Endothelial cell of umbilical vein (primary cell): ENCODE measurements at regions not wholly inside any gene's neighbourhood (a gene's known extent, or its start where the extent isn't known, plus 50 kb on each side); places are given as distances from the start of the nearest gene placed in this dataset.

Experiments used
- BruUV-seq: library from RNA; stranded (reverse); fragments of 400-500 nt; replicated peaks from 2 replicates; lab custom pipeline; 2021; lab: Mats Ljungman, UMichigan
- CTCF ChIA-PET: fragments of 300-600, 350-600 bp; sonication (Branson Sonifier 250); formaldehyde crosslinking; loops from one replicate; lab custom pipeline; 2021; ENCODE audit warnings: antibody characterized with exemption, inconsistent platforms; lab: Charles Lee
- POLR2A ChIA-PET: fragments of 300-600, 350-600 bp; sonication (Branson Sonifier 250); formaldehyde crosslinking; loops from one replicate; lab custom pipeline; 2021; ENCODE audit warnings: antibody characterized with exemption, inconsistent platforms; lab: Charles Lee
- DNase-seq: peaks from one replicate; pipeline ENCODE4 v3.0.0-alpha.2; 2011; ENCODE audit warnings: low read depth, low spot score
- FAIRE-seq: peaks from 2 replicates; lab custom pipeline; 2011; peaks lifted over from hg19 to GRCh38; lab: Jason Lieb, UNC
- H2AFZ ChIP-seq: 2 replicates; pipeline ENCODE4 v1.6.0; 2012; ENCODE audit warnings: low read depth, low read length, control low read depth, inconsistent platforms
- H3K27ac ChIP-seq: 2 replicates; pipeline ENCODE4 v1.5.1; 2011; ENCODE audit warnings: low read depth, mild to moderate bottlenecking, control low read depth, low read length, moderate library complexity; ENCODE audit not compliant: insufficient read depth
- H3K27me3 ChIP-seq, 2 experiments: 2 replicates each; pipeline versions ENCODE4 v1.6.0 to v1.6.1; 2011; ENCODE audit warnings: low read length in 2 of 2, mixed read lengths in 1 of 2; ENCODE audit not compliant: control insufficient read depth in 2 of 2, insufficient read depth in 2 of 2
- H3K36me3 ChIP-seq, 2 experiments: 2 replicates in 1 of 2; 3 replicates in 1 of 2; pipeline ENCODE4 v1.5.1; 2011; ENCODE audit warnings: low read length in 2 of 2, mild to moderate bottlenecking in 1 of 2, moderate library complexity in 1 of 2; ENCODE audit not compliant: control insufficient read depth in 2 of 2, insufficient read depth in 2 of 2; ENCODE audit errors: extremely low read depth in 1 of 2
- H3K4me1 ChIP-seq: 3 replicates; pipeline ENCODE4 v1.5.1; 2011; ENCODE audit warnings: mild to moderate bottlenecking, low read length; ENCODE audit not compliant: control insufficient read depth, insufficient read depth; ENCODE audit errors: extremely low read depth
- H3K4me2 ChIP-seq: 2 replicates; pipeline ENCODE4 v1.6.1; 2011; ENCODE audit warnings: low read length, control low read depth, mixed read lengths; ENCODE audit not compliant: insufficient read depth
- H3K4me3 ChIP-seq, 3 experiments: fragments of 200-600 bp in 1 of 3; sonication (generic), shearing (Covaris generic) in 1 of 3; replicated peaks in 1 of 3; 2 replicates each; pipeline ENCODE4 v1.5.1; 2011 to 2016; ENCODE audit warnings: control low read depth in 3 of 3, low read length in 3 of 3, mild to moderate bottlenecking in 2 of 3, inconsistent platforms in 1 of 3, low read depth in 1 of 3, moderate library complexity in 1 of 3; ENCODE audit not compliant: insufficient read depth in 1 of 3
- H3K79me2 ChIP-seq: 2 replicates; pipeline ENCODE4 v1.6.0; 2012; ENCODE audit warnings: low read length, inconsistent platforms; ENCODE audit not compliant: control insufficient read depth, insufficient read depth
- H3K9ac ChIP-seq: replicated peaks from 2 replicates; pipeline ENCODE3; 2011; ENCODE audit warnings: low read length, control low read depth; ENCODE audit not compliant: insufficient read depth; ENCODE audit errors: extremely low read depth
- H3K9me1 ChIP-seq: replicated peaks from 3 replicates; pipeline ENCODE4 v1.6.0; 2011; ENCODE audit warnings: mild to moderate bottlenecking, low read length; ENCODE audit not compliant: control insufficient read depth, insufficient read depth; ENCODE audit errors: extremely low read depth
- H3K9me3 ChIP-seq: replicated peaks from 2 replicates; pipeline ENCODE4 v1.5.1; 2012; ENCODE audit warnings: low read length, inconsistent platforms; ENCODE audit not compliant: control insufficient read depth, insufficient read depth
- H4K20me1 ChIP-seq: replicated peaks from 2 replicates; pipeline ENCODE3; 2011; ENCODE audit warnings: mild to moderate bottlenecking, low read length; ENCODE audit not compliant: control insufficient read depth, insufficient read depth; ENCODE audit errors: extremely low read depth
- CTCF ChIP-seq, 2 donors: IDR thresholded peaks; 1 replicate in 1 of 2; 2 replicates in 1 of 2; pipeline ENCODE4 v1.5.1; 2011; ENCODE audit warnings: low read length in 2 of 2, mild to moderate bottlenecking in 2 of 2, moderate library complexity in 2 of 2, control low read depth in 1 of 2, inconsistent platforms in 1 of 2, low read depth in 1 of 2; ENCODE audit not compliant: insufficient read depth in 1 of 2; ENCODE audit errors: extremely low read depth in 1 of 2
- EZH2 ChIP-seq: IDR thresholded peaks from 2 replicates; pipeline ENCODE4 v1.6.1; 2012; ENCODE audit warnings: borderline replicate concordance, low read depth, mild to moderate bottlenecking, moderate library complexity, low read length, inconsistent platforms; ENCODE audit not compliant: severe bottlenecking
- FOS ChIP-seq: IDR thresholded peaks from 2 replicates; pipeline ENCODE4 v1.6.1; 2011; ENCODE audit warnings: mild to moderate bottlenecking, low read length, moderate library complexity, borderline replicate concordance; ENCODE audit not compliant: insufficient read depth
- GATA2 ChIP-seq: IDR thresholded peaks from 2 replicates; pipeline ENCODE4 v1.7.0; 2011; ENCODE audit warnings: low read depth, mild to moderate bottlenecking, moderate library complexity, mixed read lengths, low read length; ENCODE audit not compliant: insufficient read length, insufficient read depth
- JUN ChIP-seq: IDR thresholded peaks from 2 replicates; pipeline ENCODE4 v1.6.1; 2011; ENCODE audit warnings: borderline replicate concordance, low read depth; ENCODE audit not compliant: insufficient read length, insufficient read depth
- MYC ChIP-seq: IDR thresholded peaks from one replicate; pipeline ENCODE4 v1.6.1; 2011; ENCODE audit warnings: mild to moderate bottlenecking, low read depth, low read length
- POLR2A ChIP-seq: IDR thresholded peaks from 2 replicates; pipeline ENCODE4 v1.6.1; 2012; ENCODE audit warnings: low read depth, mild to moderate bottlenecking, control low read depth, low read length
- POLR2AphosphoS5 ChIP-seq: IDR thresholded peaks from 2 replicates; pipeline ENCODE4 v1.6.1; 2012; ENCODE audit warnings: low read depth, mild to moderate bottlenecking, control low read depth, low read length, moderate library complexity; ENCODE audit not compliant: insufficient read depth
- dilution Hi-C: fragments of 300-500 bp; cut with MboI; formaldehyde crosslinking; loops from one replicate; pipeline ENCODE4 v1.15.0; 2019; ENCODE audit warnings: low sequenced_read_pairs; ENCODE audit not compliant: extremely low pct_ligation_motif_present
- intact Hi-C: fragments of 100-400 bp; cut with micrococcal nuclease; formaldehyde crosslinking; loops from one replicate; pipeline ENCODE4 v1.10.0; 2022
- TF ChIP-seq, protein P1 (sequence below): IDR thresholded peaks from 2 replicates; pipeline ENCODE4 v1.6.1; 2011; ENCODE audit not compliant: insufficient read depth, insufficient read length

- no peak overlapping the region for H3K9ac ChIP-seq
- ChIA-PET POLR2A (interaction anchor here (0.7 kb wide), 1 partner anchor 769 kb away, joined by 6 read pairs; no protein-coding TSS in a partner anchor), CTCF (no interaction called here)
- FAIRE-seq = no peak
- peaks cover 5% of the 10 kb centered on the region for H3K9me3 ChIP-seq
- no peaks in the 10 kb centered on the region for H3K4me1 ChIP-seq
- no peak for TF ChIP-seq JUN
- TF ChIP-seq, protein P1, sequence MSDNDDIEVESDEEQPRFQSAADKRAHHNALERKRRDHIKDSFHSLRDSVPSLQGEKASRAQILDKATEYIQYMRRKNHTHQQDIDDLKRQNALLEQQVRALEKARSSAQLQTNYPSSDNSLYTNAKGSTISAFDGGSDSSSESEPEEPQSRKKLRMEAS = no peak
- no peak for TF ChIP-seq CTCF (IDR thresholded peaks at IDR 0.05; ENCODE audit: extremely low read depth in 1 of 2, insufficient read depth in 1 of 2, low read depth in 1 of 2, low read length in 2 of 2)
- no peaks in the 10 kb centered on the region for H3K79me2 ChIP-seq
- H3K9me1 ChIP-seq = no peaks in the 10 kb centered on the region
- H3K4me2 ChIP-seq = no peak overlapping the region
- H2AFZ ChIP-seq = no peak overlapping the region
- H3K27ac ChIP-seq = no peak overlapping the region
- no peaks in the 10 kb centered on the region for H4K20me1 ChIP-seq
- no peak overlapping the region for H3K4me3 ChIP-seq
- no peaks in the 10 kb centered on the region for H3K27me3 ChIP-seq
- H3K36me3 ChIP-seq = no peaks in the 10 kb centered on the region
- no peak for DNase-seq
- dilution Hi-C loops = no loop called here
- intact Hi-C loops = no loop called here
- BruUV-seq = no TSS peak
These were observed 121.7 kb upstream of the BNC2 start for GRCh38 chr9:16992138-16992537.

GRCh38 chr9:16987026-16987425, 116.6 kb upstream of the BNC2 start:
- DNase-seq (no peak), FAIRE-seq (no peak)
- Histone ChIP-seq H3K4me3 (no peak overlapping the region), H3K9me3 (no peaks in the 10 kb centered on the region), H2AFZ (no peak overlapping the region), H3K79me2 (no peaks in the 10 kb centered on the region), H4K20me1 (no peaks in the 10 kb centered on the region), H3K36me3 (no peaks in the 10 kb centered on the region), H3K4me1 (no peaks in the 10 kb centered on the region), H3K9ac (no peak overlapping the region), H3K4me2 (no peak overlapping the region), H3K27me3 (no peaks in the 10 kb centered on the region), H3K27ac (no peak overlapping the region), H3K9me1 (no peaks in the 10 kb centered on the region)
- ChIA-PET CTCF (interaction anchor here (0.7 to 1.2 kb wide), 2 partner anchors 11 to 17 kb away, joined by 3 read pairs; no protein-coding TSS in a partner anchor), POLR2A (no interaction called here)
- intact Hi-C loops (no loop called here), dilution Hi-C loops (no loop called here)
- no TSS peak for BruUV-seq
- TF ChIP-seq FOS (no peak), POLR2A (no peak), MYC (no peak), GATA2 (no peak), JUN (no peak), POLR2AphosphoS5 (no peak), CTCF (IDR thresholded peaks at IDR 0.05; ENCODE audit: extremely low read depth in 1 of 2, insufficient read depth in 1 of 2, low read depth in 1 of 2, low read length in 2 of 2) (no peak), EZH2 (no peak)
- TF ChIP-seq, protein P1 = no peak
